GM23248 (cell line): ENCODE measurements at regions not wholly inside any gene's neighbourhood (a gene's known extent, or its start where the extent isn't known, plus 50 kb on each side); places are given as distances from the start of the nearest gene placed in this dataset.

Source experiments
- EZH2 ChIP-seq: fragments of 200-600 bp; sonication (generic); IDR thresholded peaks from 2 replicates; pipeline ENCODE4 v1.6.1; 2018; ENCODE audit warnings: antibody characterized with exemption, mild to moderate bottlenecking; ENCODE audit not compliant: insufficient read depth, poor library complexity, severe bottlenecking
- EZH2phosphoT487 ChIP-seq: fragments of 200-600 bp; sonication (generic); IDR thresholded peaks from 2 replicates; pipeline ENCODE4 v1.6.1; 2018; ENCODE audit warnings: antibody characterized with exemption, moderate library complexity, mild to moderate bottlenecking, low read depth; ENCODE audit not compliant: insufficient read depth

GRCh38 chr12:131461096-131461495 lies 249.8 kb upstream of the SFSWAP start:
- TF ChIP-seq EZH2 (no peak), EZH2phosphoT487 (no peak)
